Thoracic aorta (tissue), 2 donors: ENCODE measurements at regions not wholly inside any gene's neighbourhood (a gene's known extent, or its start where the extent isn't known, plus 50 kb on each side); places are given as distances from the start of the nearest gene placed in this dataset.
"Not testable (repeated sequence)": the region's sequence is repeated elsewhere in the genome, so short reads cannot be mapped to it uniquely, and the experiment has no call there.

Experiments used
- ATAC-seq: fragments of 150-250 bp; one replicate; pipeline ENCODE4 v1.8.0; 2017; ENCODE audit warnings: low read depth; ENCODE audit not compliant: insufficient number of reproducible peaks, low FRiP score
- DNase-seq: peaks from one replicate; pipeline ENCODE4 v3.0.0-alpha.2; 2020; ENCODE audit warnings: low spot score
- H3K27ac ChIP-seq, 2 donors: fragments of 200-600 bp; sonication (generic); 1 replicate in 1 of 2; 2 replicates in 1 of 2; pipeline ENCODE4 v1.5.1; 2016; ENCODE audit warnings: mild to moderate bottlenecking in 2 of 2, moderate library complexity in 2 of 2
- H3K27me3 ChIP-seq: fragments of 200-600 bp; sonication (generic); replicated peaks from 2 replicates; pipeline ENCODE4 v1.6.0; 2016; ENCODE audit warnings: mild to moderate bottlenecking; ENCODE audit not compliant: insufficient read depth
- H3K36me3 ChIP-seq: fragments of 200-600 bp; sonication (generic); one replicate; pipeline ENCODE4 v1.5.1; 2016
- H3K4me1 ChIP-seq, 2 donors: fragments of 200-600 bp; sonication (generic); 1 replicate in 1 of 2; 2 replicates in 1 of 2; pipeline versions ENCODE4 v1.5.1 to v1.6.0; 2016; ENCODE audit warnings: low read depth in 2 of 2, mild to moderate bottlenecking in 1 of 2; ENCODE audit not compliant: control insufficient read depth in 1 of 2
- H3K4me3 ChIP-seq: fragments of 200-600 bp; sonication (generic); 2 replicates; pipeline ENCODE4 v1.5.1; 2016; ENCODE audit warnings: mild to moderate bottlenecking
- H3K9me3 ChIP-seq: fragments of 200-600 bp; sonication (generic); 2 replicates; pipeline ENCODE4 v1.5.1; 2016
- CTCF ChIP-seq: fragments of 200-600 bp; sonication (generic); IDR thresholded peaks from one replicate; pipeline ENCODE4 v1.5.1; 2019; ENCODE audit warnings: antibody characterized with exemption

GRCh38 chr4:128630871-128631270 is 178.6 kb upstream of the JADE1 start:
- H3K9me3 ChIP-seq: no peaks in the 10 kb centered on the region
- no peaks in the 10 kb centered on the region for H3K36me3 ChIP-seq
- no peak overlapping the region for H3K27ac ChIP-seq
- H3K4me3 ChIP-seq: no peak overlapping the region
- DNase-seq (no peak), ATAC-seq (no peak)
- H3K4me1 ChIP-seq: peaks cover 0 to 17% of the 10 kb centered on the region in 2 donors
- no peaks in the 10 kb centered on the region for H3K27me3 ChIP-seq
- TF ChIP-seq CTCF: no peak

- ATAC-seq (no peak), DNase-seq (no peak)
- H3K9me3 ChIP-seq: no peaks in the 10 kb centered on the region
- TF ChIP-seq CTCF: no peak
- H3K27ac ChIP-seq: no peak overlapping the region
- no peaks in the 10 kb centered on the region for H3K36me3 ChIP-seq
- H3K27me3 ChIP-seq: no peaks in the 10 kb centered on the region
- no peak overlapping the region for H3K4me3 ChIP-seq
- no peaks in the 10 kb centered on the region for H3K4me1 ChIP-seq
Measured at GRCh38 chr4:128623508-128624215, 185.8 kb upstream of the JADE1 start.

GRCh38 chr4:128620279-128620965 is 189.1 kb upstream of the JADE1 start:
- H3K27me3 ChIP-seq, H3K27ac ChIP-seq, ATAC-seq, DNase-seq, H3K36me3 ChIP-seq, H3K4me3 ChIP-seq, H3K4me1 ChIP-seq, H3K9me3 ChIP-seq: not testable (repeated sequence)

- Histone ChIP-seq H3K4me1 (no peaks in the 10 kb centered on the region), H3K9me3 (no peaks in the 10 kb centered on the region), H3K36me3 (no peaks in the 10 kb centered on the region), H3K27me3 (no peaks in the 10 kb centered on the region), H3K27ac (no peak overlapping the region), H3K4me3 (no peak overlapping the region)
- no peak for DNase-seq
- no peak for TF ChIP-seq CTCF
- ATAC-seq: no peak
Measured at GRCh38 chr4:128615197-128615596, 194.3 kb upstream of the JADE1 start.

GRCh38 chr4:128608006-128608405 is 201.5 kb upstream of the JADE1 start:
- no peak for TF ChIP-seq CTCF
- ATAC-seq (no peak), DNase-seq (no peak)

More at GRCh38 chr4:128608006-128608405, 201.5 kb upstream of the JADE1 start:
- no peaks in the 10 kb centered on the region for H3K27me3 ChIP-seq
- H3K27ac ChIP-seq: no peak overlapping the region
- H3K4me1 ChIP-seq: peaks cover 0 to 11% of the 10 kb centered on the region in 2 donors
- no peak overlapping the region for H3K4me3 ChIP-seq
- H3K9me3 ChIP-seq: no peaks in the 10 kb centered on the region
- no peaks in the 10 kb centered on the region for H3K36me3 ChIP-seq
